Stimulated activated CD4-positive, alpha-beta T cell treated with anti-CD3 and anti-CD28 coated beads, TNF-alpha, amount 100 ng/mL, for 48 hours (primary cell): ENCODE measurements at regions not wholly inside any gene's neighbourhood (a gene's known extent, or its start where the extent isn't known, plus 50 kb on each side); places are given as distances from the start of the nearest gene placed in this dataset.
"Not testable (repeated sequence)": the region's sequence is repeated elsewhere in the genome, so short reads cannot be mapped to it uniquely, and the experiment has no call there.

ENCODE experiments used
- DNase-seq, 3 donors: peaks; one replicate each; pipeline ENCODE4 v3.0.0-alpha.2; 2020; ENCODE audit warnings: low read depth in 3 of 3

DNA sequence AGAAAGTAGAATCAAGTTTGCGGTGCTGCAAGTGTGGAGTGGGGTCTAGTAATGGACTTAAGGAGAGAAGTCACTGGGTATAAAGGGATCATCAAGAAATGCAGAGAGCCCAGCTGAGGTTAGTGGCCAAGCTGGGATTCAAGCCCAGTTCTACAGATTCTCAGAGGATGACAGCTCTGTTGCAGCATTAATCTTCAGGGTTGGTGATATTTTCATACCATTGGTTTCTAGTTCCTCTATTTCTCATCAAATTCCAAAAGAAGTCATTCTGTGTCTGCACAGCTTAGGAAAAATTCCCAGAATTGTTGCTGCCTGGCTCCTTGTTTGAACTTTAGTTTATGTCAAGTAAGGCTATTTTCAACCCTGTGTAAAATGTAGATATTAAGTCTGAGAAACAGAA, 169.5 kb upstream of the NTF3 start:
- no peak for DNase-seq

DNA sequence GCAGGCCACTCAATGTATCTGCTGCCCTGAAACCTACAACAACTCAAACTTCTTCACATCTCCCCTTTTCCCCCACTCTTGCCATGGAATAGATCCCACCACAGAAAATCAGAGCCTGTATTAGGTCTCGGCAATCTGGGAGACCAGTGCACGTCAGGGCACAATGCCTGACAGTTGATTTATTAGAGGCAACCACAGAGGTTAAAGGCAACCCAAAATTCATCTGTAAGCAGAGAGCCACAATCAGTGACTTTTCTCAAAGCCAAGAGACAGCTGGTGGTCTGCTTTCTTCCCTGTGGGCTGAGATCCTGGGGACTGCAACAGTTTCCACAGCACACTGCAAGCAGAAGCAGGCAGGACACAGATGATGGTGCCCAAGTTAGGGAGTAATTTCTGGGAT, 169.0 kb upstream of the NTF3 start:
- no peak for DNase-seq

DNA sequence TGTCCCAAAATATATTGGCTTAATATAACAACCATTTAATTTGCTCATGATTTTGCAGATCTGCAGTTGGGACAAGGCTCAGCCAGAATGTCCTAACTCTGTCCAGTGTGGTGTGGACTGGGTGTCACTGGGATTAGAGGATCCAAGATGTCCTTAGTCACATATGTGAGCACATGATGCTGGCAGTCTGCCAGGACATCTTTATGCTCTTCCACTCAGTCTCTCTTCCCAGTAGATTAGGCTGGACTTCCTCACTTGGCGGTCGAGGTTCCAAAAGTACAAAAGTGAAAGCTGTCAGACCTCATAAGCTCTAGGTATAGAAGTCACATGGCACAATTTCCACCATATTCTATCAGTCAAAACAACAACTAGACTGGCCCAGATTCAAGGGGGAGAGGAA, 167.9 kb upstream of the NTF3 start:
- no peak for DNase-seq

DNA sequence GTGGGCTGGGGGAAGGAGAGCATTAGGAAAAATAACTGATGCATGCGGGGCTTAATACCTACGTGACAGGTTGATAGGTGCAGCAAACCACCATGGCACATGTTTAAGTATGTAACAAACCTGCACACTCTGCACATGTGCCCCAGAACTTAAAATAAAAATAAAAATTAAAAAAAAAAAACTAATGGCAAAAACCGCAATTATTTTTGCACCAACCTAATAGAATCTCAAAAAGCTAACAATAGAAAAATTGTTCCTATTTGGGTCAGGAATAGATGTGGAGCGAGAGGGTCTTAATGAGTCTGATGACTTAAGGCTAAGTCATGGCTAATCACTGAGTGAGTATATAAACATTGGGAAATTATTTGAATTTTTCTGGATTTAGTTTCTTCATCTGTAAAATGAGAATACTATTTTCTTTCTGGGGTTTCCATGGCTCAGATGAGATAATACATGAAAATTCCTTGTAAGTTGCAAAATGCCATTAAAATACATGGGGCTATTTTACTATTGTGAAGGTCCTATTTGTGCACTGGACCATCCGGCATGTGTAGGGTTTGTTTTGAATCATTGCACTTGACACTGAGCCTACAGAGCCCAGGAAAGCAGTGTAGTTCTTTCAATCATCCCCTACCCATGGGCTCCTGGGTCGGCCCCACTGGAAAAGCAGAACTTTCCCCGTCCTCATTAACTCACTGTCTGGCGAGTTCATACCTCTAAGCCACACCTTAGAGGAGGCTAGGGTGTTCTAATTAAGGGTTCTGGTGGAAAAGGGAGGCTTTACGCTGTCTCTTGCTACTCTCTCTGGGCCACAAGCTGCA, 164.1 kb upstream of the NTF3 start:
- DNase-seq = no peak

DNA sequence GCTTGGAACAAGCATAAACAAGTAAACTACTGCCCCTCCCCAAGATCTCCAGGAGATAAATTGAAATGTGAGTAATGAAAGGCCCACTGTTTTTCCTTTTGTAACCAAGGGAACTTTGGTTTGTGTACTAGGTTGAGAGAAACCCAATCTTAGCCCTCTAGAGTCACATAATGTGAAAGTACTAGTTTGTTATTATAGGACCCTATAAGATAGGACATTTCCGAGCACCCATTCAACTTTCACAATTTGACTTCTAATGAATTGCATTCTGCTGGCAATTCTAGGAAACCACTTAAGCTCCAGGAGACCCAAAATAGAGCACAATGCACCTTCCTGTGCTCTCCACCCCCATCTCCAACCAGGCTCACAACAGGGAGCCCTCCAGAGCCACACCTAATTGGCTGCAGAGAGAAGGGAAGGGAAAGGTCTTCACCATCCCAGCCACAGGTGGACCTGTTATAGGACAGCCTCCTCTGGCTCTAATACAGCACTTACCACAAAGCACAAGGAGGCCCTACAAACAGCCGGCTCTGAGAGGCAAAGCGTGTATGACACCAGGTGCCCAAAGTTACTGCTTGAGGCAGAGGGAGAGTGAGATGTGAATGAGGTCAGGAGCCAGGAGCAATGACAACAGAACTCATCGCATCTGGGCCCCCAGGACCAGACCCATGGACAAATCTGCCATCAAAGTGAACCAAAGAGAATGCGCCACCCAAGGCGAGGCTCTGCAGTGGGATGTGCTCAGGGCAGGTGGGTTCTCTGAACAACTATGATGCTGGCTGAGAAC, 163.3 kb upstream of the NTF3 start:
- no peak for DNase-seq

DNA sequence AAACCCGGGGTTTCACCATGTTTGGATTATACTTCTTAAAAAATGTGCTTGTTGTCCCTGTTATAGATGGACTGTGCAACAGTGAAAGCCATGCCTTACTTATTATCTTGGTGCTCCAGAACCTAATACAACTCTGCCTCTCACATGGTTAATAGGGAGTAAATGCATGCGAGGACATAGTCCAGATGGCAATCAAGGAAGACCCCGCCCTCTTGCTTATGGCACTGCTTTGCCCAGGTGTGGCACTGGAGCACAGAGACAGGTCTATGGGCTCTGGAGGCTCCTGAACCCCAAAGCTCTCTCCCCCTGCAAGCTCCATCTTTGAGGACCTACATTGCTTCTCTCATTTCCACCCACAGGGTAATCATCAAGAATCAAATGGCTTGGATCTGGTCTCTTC, 162.1 kb upstream of the NTF3 start:
- DNase-seq = no peak

DNA sequence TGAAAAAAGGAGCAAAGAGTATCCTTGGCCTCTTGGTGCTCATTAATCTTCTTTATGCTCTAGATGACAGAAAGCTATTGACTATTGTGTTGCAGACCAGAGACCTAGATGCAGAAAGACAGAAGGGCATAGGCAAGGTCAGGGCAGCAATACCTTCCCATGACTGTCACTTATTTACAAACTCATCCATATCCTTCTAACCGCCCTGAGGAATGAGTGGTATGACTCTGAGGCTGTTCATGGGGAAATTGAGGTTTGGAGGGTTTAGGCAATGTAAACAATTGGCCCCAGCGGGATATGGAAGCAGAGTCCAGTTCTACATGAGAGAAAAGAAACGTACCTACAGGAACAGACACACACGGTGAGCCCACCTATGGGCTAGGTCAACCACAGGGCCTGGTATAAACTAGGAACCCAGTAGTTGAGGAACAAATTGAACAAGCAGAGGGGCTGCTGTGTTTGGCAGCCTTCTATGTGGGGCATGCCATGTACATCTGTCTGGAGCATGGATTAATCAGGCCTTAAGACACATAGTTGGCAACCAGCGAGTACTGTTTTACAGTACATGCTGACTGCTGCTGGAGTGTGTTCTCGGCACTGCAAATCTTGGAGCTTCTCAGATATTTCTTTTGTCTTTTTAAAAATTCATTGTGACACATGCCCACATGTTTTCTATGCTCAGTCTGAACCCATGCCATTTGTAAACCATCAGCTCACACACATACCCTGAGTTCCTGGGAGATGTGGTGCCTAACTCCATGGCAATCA, 159.7 kb upstream of the NTF3 start:
- no peak for DNase-seq

DNA sequence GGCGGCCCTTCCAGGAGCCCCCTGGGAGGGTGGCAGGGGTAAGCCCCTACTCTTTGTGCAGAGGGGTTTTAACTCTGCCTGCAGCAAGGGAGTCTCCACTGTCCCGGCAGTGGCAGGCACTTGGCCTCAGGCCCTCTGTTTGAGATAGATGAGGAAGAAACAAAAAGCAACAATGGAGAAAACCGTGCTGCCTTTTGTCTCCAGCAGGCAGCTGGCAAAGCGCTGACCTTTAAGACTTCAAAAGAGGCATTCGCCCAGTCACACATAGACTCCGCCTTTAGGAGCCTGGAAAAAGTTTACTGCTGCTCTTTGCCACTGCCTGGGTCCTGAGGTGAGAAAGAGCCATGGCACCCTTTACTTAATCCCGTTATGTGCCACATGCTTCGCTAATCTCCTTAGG, 158.2 kb upstream of the NTF3 start:
- no peak for DNase-seq

DNA sequence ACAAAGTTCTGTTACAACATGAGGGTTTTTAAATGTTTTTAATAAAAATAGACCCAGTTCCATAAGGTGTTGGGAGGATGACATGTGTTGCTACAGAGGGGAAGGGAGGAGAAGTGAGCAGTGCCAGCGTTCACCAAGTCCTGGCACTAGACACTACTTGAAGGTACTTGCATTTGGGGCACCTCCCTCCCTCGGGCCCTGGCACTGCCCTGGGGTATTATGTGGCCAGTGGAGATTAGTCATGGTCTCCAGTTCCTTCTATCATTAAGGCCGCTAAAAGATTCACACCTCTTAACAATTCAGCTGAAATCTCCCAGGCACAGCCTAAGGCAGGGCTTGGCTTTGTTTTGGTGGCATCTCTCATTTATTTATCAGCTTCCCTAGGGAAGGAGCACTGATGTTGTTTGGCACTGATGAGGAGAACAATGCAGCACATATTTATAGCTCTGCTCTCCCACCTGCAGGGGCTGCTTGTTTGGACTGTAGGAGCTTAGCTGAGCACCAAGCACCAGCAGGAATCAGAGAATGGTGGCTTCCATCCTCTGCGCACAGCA, 155.5 kb upstream of the NTF3 start:
- no peak for DNase-seq

DNA sequence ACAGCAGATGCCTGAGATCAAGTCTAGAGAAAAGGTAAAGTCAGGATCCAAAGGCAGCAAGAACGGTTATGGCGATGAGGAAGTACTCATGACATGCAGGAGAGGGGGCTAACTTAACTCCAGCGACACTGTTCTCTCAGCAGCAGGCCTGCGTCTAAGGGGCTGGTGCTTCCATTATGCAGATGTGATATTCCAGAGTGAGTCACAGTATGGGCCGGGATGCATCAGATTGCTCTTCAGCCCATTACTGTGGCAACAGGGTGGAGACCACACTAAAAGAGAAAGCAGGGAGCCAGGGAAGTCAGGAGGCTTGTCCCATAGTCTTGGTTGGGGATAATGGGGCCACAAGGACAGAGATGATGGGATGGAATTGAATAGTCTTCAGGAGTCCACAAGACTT, 151.8 kb upstream of the NTF3 start:
- DNase-seq = no peak

DNA sequence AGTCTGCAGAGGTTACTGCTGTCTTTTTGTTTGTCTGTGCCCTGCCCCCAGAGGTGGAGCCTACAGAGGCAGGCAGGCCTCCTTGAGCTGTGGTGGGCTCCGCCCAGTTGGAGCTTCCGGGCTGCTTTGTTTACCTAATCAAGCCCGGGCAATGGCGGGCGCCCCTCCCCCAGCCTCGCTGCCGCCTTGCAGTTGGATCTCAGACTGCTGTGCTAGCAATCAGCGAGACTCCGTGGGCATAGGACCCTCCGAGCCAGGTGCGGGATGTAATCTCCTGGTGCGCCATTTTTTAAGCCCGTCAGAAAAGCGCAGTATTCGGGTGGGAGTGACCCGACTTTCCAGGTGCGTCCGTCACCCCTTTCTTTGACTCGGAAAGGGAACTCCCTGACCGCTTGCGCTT, 141.5 kb upstream of the NTF3 start:
- DNase-seq = not testable (repeated sequence)

DNA sequence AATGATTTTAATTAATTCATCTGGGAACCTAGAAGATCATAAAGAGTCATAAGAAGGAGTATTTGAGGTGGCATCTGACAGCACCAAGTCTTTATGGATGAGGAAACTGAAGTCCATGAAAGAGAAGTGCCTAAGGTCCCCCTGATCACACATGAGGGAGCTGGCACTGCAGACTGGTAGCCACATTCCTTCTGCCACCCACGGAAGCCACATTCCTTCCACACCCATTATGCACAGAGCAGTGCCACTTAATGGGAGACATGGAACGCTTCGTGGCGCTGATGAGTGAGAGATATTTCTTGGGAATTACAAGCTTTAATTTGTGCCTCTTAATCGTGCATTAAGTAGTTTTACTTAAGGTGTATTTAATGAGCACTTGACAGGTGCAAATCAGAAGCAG, 139.3 kb upstream of the NTF3 start:
- no peak for DNase-seq

DNA sequence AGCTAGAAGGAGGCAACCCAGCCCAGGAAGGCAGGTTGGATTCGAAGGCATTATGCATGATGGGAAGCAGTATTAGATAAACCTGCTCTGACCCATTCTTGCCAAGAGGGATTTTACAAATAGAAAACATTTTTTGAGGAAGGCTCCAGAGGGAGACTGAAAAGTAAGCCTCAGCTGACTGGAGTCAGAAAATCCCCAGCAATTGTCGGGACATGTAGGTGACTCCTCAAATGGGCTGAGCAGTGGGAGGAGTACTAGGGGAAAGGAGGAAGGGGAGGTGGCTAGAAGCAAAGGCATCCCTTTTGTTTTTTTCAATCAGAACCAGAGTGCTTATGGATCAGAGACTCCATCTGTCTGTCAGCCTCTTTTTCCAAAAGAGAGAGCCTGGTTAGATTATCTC, 138.1 kb upstream of the NTF3 start:
- no peak for DNase-seq

DNA sequence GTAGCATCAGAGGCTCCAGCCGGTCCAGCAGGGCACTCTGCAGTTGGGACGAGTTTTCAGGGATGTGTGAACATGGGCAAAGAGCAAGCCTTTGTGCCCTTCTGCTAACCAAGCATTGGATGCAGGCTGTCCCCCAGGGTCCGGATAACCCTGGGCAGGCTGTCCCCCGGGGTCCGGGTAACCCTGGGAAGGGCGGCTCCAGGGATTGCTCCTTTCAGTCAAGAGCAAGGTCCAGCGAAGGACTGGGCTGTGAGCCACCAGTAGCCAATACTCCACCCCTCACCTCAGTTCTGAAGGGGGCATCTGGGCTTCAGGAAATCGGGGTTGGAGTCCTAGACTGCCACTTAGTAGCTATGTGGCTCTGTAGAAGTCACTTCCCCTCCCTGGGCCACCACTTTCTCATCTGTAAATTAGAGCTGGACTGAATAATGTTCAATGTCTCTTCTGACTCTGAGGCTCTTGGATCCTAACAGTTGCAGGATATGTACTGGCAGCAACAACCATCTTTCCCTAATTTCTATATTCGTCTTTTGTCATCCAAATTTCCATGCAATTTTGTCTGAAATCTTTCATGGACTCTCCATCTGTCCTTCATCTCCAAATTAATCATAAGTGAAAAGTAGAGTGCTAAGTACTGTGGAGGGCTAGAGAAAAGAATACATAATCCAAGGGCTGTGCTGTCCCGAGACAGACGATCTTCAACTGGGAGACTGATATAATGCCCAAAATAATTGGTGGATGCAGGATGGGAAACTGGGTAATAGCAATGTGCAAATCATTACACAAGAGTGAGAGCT, 137.4 kb upstream of the NTF3 start:
- DNase-seq = no peak

DNA sequence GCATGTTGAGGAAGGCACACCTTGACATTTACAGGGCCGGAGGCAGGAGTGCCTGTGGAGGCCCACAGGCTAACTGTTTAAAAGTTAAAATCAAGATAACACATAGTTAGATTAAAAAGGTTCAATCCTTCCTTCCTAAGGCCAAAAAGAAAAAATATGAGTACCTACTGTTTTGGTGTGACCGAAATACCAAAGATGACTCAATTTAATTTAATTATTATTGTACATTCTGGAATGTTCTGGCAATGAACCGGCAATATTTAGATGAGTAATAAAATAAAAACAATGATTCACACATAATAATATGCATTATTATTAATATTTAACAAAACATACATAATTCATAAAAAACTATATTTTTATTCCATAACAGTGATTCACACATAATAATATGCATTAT, 136.8 kb upstream of the NTF3 start:
- DNase-seq = no peak

DNA sequence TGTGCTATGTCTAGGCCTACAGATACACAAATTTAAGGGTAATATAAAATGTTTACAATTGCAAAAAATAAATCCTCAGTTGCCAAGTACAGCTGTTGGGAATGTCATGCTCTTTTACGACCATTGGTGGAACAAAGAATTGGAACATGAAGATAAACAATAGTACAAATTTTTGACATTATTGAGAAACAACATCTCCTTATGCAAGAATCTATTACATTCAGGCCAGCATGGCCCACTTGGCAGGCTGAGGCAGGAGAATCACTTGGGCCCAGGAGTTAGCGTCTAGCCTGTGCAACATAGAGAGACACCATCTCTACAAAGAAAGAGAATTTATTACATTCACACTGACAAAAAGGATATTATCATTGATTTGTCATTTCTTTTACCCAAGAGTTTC, 135.9 kb upstream of the NTF3 start:
- DNase-seq = no peak

DNA sequence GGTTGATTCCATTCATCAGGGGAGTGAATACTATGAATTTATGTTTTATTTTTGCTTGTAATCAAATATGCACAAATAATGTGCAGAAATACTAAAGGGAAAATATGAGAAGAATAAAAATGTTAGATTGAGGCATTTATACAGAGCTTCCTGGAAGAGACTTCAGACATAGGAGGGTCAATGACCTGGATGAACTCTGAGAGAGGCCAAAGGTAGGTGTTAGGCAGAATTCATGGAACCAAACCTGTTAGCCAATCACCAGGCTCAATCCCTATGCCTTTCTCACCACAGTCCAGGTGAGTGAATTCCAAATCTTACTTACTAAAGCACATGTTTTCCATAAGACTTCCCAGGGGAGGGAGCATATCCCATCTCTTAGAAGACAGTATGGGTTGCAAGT, 130.4 kb upstream of the NTF3 start:
- DNase-seq = no peak

DNA sequence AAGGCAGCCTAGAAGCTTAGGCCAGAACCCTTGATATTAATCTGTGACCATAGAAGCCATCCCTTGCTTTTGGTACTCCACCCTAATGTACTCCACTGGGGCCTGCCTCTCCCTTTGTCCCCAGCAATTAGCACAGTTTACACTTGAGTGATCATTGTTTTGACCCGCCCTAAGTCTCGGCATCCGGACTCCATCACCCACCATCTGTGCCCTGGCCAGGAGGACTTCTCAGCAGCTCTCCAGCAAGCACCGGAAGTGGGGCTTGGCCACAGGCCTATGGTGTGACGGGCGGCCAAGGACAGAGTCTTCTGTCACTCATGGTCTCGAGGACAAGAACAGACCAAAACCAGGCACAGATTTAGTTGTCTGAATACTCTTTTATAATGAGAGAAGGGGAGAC, 126.5 kb upstream of the NTF3 start:
- no peak for DNase-seq

DNA sequence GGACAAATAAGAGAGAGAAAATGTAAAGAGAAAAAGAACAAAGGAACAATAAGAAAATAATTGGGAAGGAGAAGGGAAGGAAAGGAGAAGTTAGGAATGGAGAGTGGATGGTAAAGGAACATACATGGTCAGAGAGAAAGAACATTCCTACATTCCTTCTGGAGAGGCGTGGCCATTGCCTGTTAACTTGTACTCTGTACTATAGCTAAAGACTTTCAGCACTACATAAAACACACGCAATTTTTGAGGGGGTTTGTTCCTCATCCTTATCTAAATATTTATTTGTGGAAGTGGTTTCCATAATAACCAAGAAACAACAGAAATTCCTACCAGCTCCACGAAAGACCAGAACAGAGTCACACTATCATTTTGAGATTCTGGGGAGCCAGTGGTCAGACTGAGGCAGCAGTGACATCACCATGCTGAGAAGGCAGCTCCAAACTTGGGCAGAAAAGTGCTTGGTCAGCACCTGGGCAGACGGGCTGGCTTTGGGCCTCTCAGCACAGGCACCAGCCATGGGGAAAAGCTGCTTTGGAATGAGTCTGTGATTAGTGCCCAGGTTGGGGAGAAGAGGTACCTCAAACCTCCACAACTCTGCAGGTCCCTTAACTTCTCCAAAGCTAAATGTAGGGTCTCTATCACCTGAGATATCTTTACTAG, 125.9 kb upstream of the NTF3 start:
- DNase-seq = no peak

DNA sequence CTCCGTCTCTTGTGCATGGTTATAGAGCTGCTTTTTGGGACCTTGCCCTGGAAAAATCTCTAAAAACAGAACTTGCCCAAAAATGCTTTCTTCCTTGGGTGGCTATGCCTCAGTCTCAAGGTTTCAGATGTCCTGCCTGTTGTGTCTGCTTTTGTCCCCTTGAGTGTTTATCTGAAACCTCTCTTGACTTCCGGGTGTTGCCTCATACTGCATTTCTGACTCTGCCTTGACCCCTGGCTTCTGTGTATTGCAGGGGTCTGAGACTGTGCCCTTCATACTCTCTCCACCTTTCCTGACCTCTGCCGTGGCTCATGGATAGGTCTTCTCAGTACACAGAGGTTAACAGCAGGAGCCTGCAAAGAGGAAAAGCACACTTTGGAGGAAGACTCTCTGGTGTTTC, 124.8 kb upstream of the NTF3 start:
- no peak for DNase-seq

DNA sequence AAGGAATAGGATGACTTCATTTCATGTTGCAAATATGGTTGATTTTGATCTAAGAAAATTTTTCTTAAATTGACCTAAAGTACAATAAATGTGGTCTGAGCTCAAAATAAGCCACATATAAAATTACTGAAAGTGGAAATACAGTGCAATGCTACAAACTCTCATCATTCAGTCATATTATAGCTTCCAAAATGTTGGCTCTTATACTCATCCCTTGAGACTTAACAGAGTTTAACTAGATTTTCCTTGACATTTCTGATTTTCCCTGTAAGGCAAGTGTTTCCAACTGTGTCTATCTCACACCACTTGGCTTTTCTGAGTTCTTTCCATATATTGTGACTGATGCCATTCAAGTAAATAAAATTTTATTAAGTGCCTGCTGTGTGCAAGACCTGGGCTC, 123.7 kb upstream of the NTF3 start:
- no peak for DNase-seq
